Astrocyte (in vitro differentiated cells and primary cell): ENCODE measurements at regions not wholly inside any gene's neighbourhood (a gene's known extent, or its start where the extent isn't known, plus 50 kb on each side); places are given as distances from the start of the nearest gene placed in this dataset.

Source experiments
- EZH2 ChIP-seq: IDR thresholded peaks from 2 replicates; pipeline ENCODE4 v1.6.1; 2012; ENCODE audit warnings: mild to moderate bottlenecking, low read length, inconsistent platforms; ENCODE audit not compliant: insufficient read depth
- TF ChIP-seq, protein P1 (sequence below): IDR thresholded peaks from 2 replicates; pipeline ENCODE4 v1.5.1; 2011; ENCODE audit warnings: low read depth, mild to moderate bottlenecking, inconsistent platforms, low read length, moderate library complexity; ENCODE audit not compliant: insufficient read depth

DNA sequence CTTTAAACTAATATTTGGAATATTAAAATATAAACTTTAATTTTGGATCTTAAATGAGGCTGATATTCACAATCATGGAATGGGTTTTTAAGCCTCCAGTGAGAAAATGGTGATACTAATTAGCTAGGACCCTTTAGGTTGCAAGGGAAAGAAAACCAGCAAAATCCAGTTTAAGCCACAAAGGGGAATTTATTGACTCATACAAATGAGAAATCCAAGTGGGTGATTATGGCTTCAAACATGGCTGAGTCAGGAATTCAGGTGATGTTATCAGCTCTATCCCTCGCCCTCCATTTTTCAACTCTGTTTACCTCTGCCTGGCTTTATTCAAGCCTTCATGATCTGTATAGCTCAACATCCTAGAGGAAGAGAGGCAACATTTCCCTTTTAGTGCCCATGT lies 75.3 kb upstream of the DLX2 start:
- TF ChIP-seq, protein P1, sequence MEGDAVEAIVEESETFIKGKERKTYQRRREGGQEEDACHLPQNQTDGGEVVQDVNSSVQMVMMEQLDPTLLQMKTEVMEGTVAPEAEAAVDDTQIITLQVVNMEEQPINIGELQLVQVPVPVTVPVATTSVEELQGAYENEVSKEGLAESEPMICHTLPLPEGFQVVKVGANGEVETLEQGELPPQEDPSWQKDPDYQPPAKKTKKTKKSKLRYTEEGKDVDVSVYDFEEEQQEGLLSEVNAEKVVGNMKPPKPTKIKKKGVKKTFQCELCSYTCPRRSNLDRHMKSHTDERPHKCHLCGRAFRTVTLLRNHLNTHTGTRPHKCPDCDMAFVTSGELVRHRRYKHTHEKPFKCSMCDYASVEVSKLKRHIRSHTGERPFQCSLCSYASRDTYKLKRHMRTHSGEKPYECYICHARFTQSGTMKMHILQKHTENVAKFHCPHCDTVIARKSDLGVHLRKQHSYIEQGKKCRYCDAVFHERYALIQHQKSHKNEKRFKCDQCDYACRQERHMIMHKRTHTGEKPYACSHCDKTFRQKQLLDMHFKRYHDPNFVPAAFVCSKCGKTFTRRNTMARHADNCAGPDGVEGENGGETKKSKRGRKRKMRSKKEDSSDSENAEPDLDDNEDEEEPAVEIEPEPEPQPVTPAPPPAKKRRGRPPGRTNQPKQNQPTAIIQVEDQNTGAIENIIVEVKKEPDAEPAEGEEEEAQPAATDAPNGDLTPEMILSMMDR, result no peak
- no peak for TF ChIP-seq EZH2
